SK-N-SH treated with all-trans-retinoic acid at 6 μM for 48 hours (cell line): ENCODE measurements at regions not wholly inside any gene's neighbourhood (a gene's known extent, or its start where the extent isn't known, plus 50 kb on each side); places are given as distances from the start of the nearest gene placed in this dataset.

Source experiments
- ATAC-seq: fragments of 200-7000 bp; cut with Tn5 transposase; 3 replicates; pipeline ENCODE4 v1.9.1; 2020; ENCODE audit warnings: mild to moderate bottlenecking, moderate library complexity
- BACH2 ChIP-seq: fragments of 250-450 bp; sonication (Bioruptor Pico); IDR thresholded peaks from 2 replicates; pipeline ENCODE4 v1.9.0; 2021; ENCODE audit warnings: mild to moderate bottlenecking, borderline replicate concordance
- CREB5 ChIP-seq: fragments of 250-450 bp; sonication (Bioruptor Pico); IDR thresholded peaks from 2 replicates; pipeline ENCODE4 v1.5.1; 2020; ENCODE audit warnings: low read depth, mild to moderate bottlenecking, moderate library complexity
- CSDC2 ChIP-seq: fragments of 250-450 bp; sonication (Bioruptor Pico); IDR thresholded peaks from 2 replicates; pipeline ENCODE4 v1.5.0; 2020; ENCODE audit warnings: mild to moderate bottlenecking, moderate library complexity
- CSRNP3 ChIP-seq: fragments of 250-450 bp; sonication (Bioruptor Pico); IDR thresholded peaks from 2 replicates; pipeline ENCODE4 v1.5.1; 2021; ENCODE audit warnings: mild to moderate bottlenecking, moderate library complexity
- ESRRG ChIP-seq: fragments of 250-450 bp; sonication (Bioruptor Pico); IDR thresholded peaks from 2 replicates; pipeline ENCODE4 v1.6.1; 2021; ENCODE audit warnings: mild to moderate bottlenecking
- GLIS3 ChIP-seq: fragments of 250-450 bp; sonication (Bioruptor Pico); IDR thresholded peaks from 2 replicates; pipeline ENCODE4 v1.5.0; 2020; ENCODE audit warnings: mild to moderate bottlenecking, moderate library complexity
- ISL1 ChIP-seq: fragments of 250-450 bp; sonication (Bioruptor Pico); IDR thresholded peaks from 2 replicates; pipeline ENCODE4 v2.1.2; 2022; ENCODE audit warnings: mild to moderate bottlenecking, moderate library complexity
- OSR1 ChIP-seq: fragments of 250-450 bp; sonication (Bioruptor Pico); IDR thresholded peaks from 2 replicates; pipeline ENCODE4 v1.8.0; 2022; ENCODE audit warnings: moderate library complexity, mild to moderate bottlenecking, inconsistent platforms
- PATZ1 ChIP-seq: fragments of 250-450 bp; sonication (Bioruptor Pico); IDR thresholded peaks from 2 replicates; pipeline ENCODE4 v1.8.0; 2020; ENCODE audit warnings: mild to moderate bottlenecking, moderate library complexity, borderline replicate concordance
- POU6F1 ChIP-seq: fragments of 250-450 bp; sonication (Bioruptor Pico); IDR thresholded peaks from 2 replicates; pipeline ENCODE4 v1.8.0; 2021; ENCODE audit warnings: low read depth, mild to moderate bottlenecking, moderate library complexity, borderline replicate concordance
- PPARA ChIP-seq: fragments of 250-450 bp; sonication (Bioruptor Pico); IDR thresholded peaks from 2 replicates; pipeline ENCODE4 v1.5.0; 2020; ENCODE audit warnings: mild to moderate bottlenecking, borderline replicate concordance
- RARB ChIP-seq: fragments of 250-450 bp; sonication (Bioruptor Pico); IDR thresholded peaks from 2 replicates; pipeline ENCODE4 v1.8.0; 2021; ENCODE audit warnings: mild to moderate bottlenecking, moderate library complexity
- SNAI2 ChIP-seq: fragments of 250-450 bp; sonication (Bioruptor Pico); IDR thresholded peaks from 2 replicates; pipeline ENCODE4 v1.5.0; 2020; ENCODE audit warnings: mild to moderate bottlenecking, moderate library complexity
- TOX ChIP-seq: fragments of 250-450 bp; sonication (Bioruptor Pico); IDR thresholded peaks from 2 replicates; pipeline ENCODE4 v1.8.0; 2021; ENCODE audit warnings: mild to moderate bottlenecking, moderate library complexity, borderline replicate concordance
- TSHZ2 ChIP-seq: fragments of 250-450 bp; sonication (Bioruptor Pico); IDR thresholded peaks from 2 replicates; pipeline ENCODE4 v1.5.0; 2020; ENCODE audit warnings: mild to moderate bottlenecking, moderate library complexity
- ZC3H10 ChIP-seq: fragments of 250-450 bp; sonication (Bioruptor Pico); IDR thresholded peaks from 2 replicates; pipeline ENCODE4 v1.5.1; 2021; ENCODE audit warnings: mild to moderate bottlenecking, moderate library complexity
- ZFP3 ChIP-seq: fragments of 250-450 bp; sonication (Bioruptor Pico); IDR thresholded peaks from 2 replicates; pipeline ENCODE4 v1.5.0; 2020; ENCODE audit warnings: mild to moderate bottlenecking, moderate library complexity
- ZFP30 ChIP-seq: fragments of 450-650 bp; formaldehyde crosslinking; IDR thresholded peaks from 2 replicates; pipeline ENCODE4 v1.5.0; 2022; ENCODE audit warnings: mild to moderate bottlenecking, moderate library complexity
- ZNF8 ChIP-seq: fragments of 450-650 bp; formaldehyde crosslinking; IDR thresholded peaks from 2 replicates; pipeline ENCODE4 v1.5.0; 2020; ENCODE audit warnings: mild to moderate bottlenecking, moderate library complexity

GRCh38 chr10:121405549-121405948 lies 192.7 kb downstream of the FGFR2 start (continued):
- no peak for TF ChIP-seq TSHZ2 (CRISPR knock-in tag)
- no peak for TF ChIP-seq SNAI2

GRCh38 chr10:121405953-121406352 lies 192.3 kb downstream of the FGFR2 start:
- no peak for TF ChIP-seq ESRRG
- TF ChIP-seq CSDC2, result no peak
- TF ChIP-seq ZFP30 (CRISPR knock-in tag), result no peak
- TF ChIP-seq CSRNP3 (CRISPR knock-in tag), result no peak
- no peak for TF ChIP-seq PPARA (CRISPR knock-in tag)
- TF ChIP-seq TSHZ2 (CRISPR knock-in tag), result no peak
- TF ChIP-seq GLIS3 (CRISPR knock-in tag), result no peak
- TF ChIP-seq CREB5, result no peak
- no peak for TF ChIP-seq TOX (CRISPR knock-in tag)
- TF ChIP-seq OSR1 (CRISPR knock-in tag), result no peak
- TF ChIP-seq POU6F1, result no peak
- no peak for TF ChIP-seq ZFP3 (CRISPR knock-in tag)
- TF ChIP-seq ISL1 (CRISPR knock-in tag), result no peak
- no peak for TF ChIP-seq SNAI2
- no peak for TF ChIP-seq ZNF8
- no peak for TF ChIP-seq PATZ1
- no peak for ATAC-seq

GRCh38 chr10:121406823-121407545 lies 191.3 kb downstream of the FGFR2 start:
- no peak for ATAC-seq
- TF ChIP-seq ISL1 (CRISPR knock-in tag) (no peak), ZFP30 (CRISPR knock-in tag) (no peak), SNAI2 (no peak), ZNF8 (no peak), GLIS3 (CRISPR knock-in tag) (no peak), ESRRG (no peak), RARB (CRISPR knock-in tag) (no peak), TOX (CRISPR knock-in tag) (no peak), OSR1 (CRISPR knock-in tag) (no peak), PPARA (CRISPR knock-in tag) (no peak), BACH2 (CRISPR knock-in tag) (no peak), ZFP3 (CRISPR knock-in tag) (no peak), ZC3H10 (CRISPR knock-in tag) (no peak), CSRNP3 (CRISPR knock-in tag) (no peak), CREB5 (no peak), PATZ1 (no peak)
